ENCODE measurements at regions not wholly inside any gene's neighbourhood (a gene's known extent, or its start where the extent isn't known, plus 50 kb on each side); places are given as distances from the start of the nearest gene placed in this dataset.
"Not testable (repeated sequence)": the region's sequence is repeated elsewhere in the genome, so short reads cannot be mapped to it uniquely, and the experiment has no call there.

GRCh38 chr12:124091835-124092234 lies 118.8 kb downstream of the ZNF664 start:
- no peak overlapping the region for H3K4me3 Mint-ChIP-seq (ENCODE audit: unreplicated experiment)
- no peak for TF ChIP-seq CTCF (IDR thresholded peaks at IDR 0.05)

GRCh38 chr12:124092532-124092931 lies 119.5 kb downstream of the ZNF664 start:
- H3K4me1 Mint-ChIP-seq (ENCODE audit: unreplicated experiment): peaks cover 12% of the 10 kb centered on the region
- H3K36me3 Mint-ChIP-seq (ENCODE audit: unreplicated experiment); H3K9me3 Mint-ChIP-seq (ENCODE audit: unreplicated experiment); DNase-seq (ENCODE audit: extremely low spot score, unreplicated experiment); H3K27ac Mint-ChIP-seq (ENCODE audit: unreplicated experiment); H3K27me3 Mint-ChIP-seq (ENCODE audit: unreplicated experiment); H3K4me3 Mint-ChIP-seq (ENCODE audit: unreplicated experiment): not testable (repeated sequence)

More at GRCh38 chr12:124091835-124092234, 118.8 kb downstream of the ZNF664 start:
- no peak overlapping the region for H3K27ac Mint-ChIP-seq (ENCODE audit: unreplicated experiment)
- peaks cover 5% of the 10 kb centered on the region for H3K27me3 Mint-ChIP-seq (ENCODE audit: unreplicated experiment)
- peaks cover 3% of the 10 kb centered on the region for H3K9me3 Mint-ChIP-seq (ENCODE audit: unreplicated experiment)
- H3K4me1 Mint-ChIP-seq (ENCODE audit: unreplicated experiment): peaks cover 14% of the 10 kb centered on the region
- H3K36me3 Mint-ChIP-seq (ENCODE audit: unreplicated experiment): peaks cover 2% of the 10 kb centered on the region
- DNase-seq (ENCODE audit: extremely low spot score, unreplicated experiment): no peak

- peaks cover 12% of the 10 kb centered on the region for H3K4me1 Mint-ChIP-seq (ENCODE audit: unreplicated experiment)
- H3K36me3 Mint-ChIP-seq (ENCODE audit: unreplicated experiment): peaks cover 2% of the 10 kb centered on the region
- DNase-seq (ENCODE audit: extremely low spot score, unreplicated experiment): no peak
- H3K27ac Mint-ChIP-seq (ENCODE audit: unreplicated experiment): no peak overlapping the region
- H3K27me3 Mint-ChIP-seq (ENCODE audit: unreplicated experiment): peaks cover 17% of the 10 kb centered on the region
- TF ChIP-seq CTCF (IDR thresholded peaks at IDR 0.05): no peak
- no peak overlapping the region for H3K4me3 Mint-ChIP-seq (ENCODE audit: unreplicated experiment)
- peaks cover 3% of the 10 kb centered on the region for H3K9me3 Mint-ChIP-seq (ENCODE audit: unreplicated experiment)
Observed at GRCh38 chr12:124093297-124093696, 120.3 kb downstream of the ZNF664 start.

- Mint-ChIP-seq H3K27me3 (ENCODE audit: unreplicated experiment) (peaks cover 26% of the 10 kb centered on the region), H3K9me3 (ENCODE audit: unreplicated experiment) (peaks cover 3% of the 10 kb centered on the region), H3K4me1 (ENCODE audit: unreplicated experiment) (peaks cover 9% of the 10 kb centered on the region), H3K4me3 (ENCODE audit: unreplicated experiment) (no peak overlapping the region), H3K27ac (ENCODE audit: unreplicated experiment) (no peak overlapping the region), H3K36me3 (ENCODE audit: unreplicated experiment) (peaks cover 2% of the 10 kb centered on the region)
- TF ChIP-seq CTCF (IDR thresholded peaks at IDR 0.05): no peak
- no peak for DNase-seq (ENCODE audit: extremely low spot score, unreplicated experiment)
Observed at GRCh38 chr12:124094188-124094587, 121.2 kb downstream of the ZNF664 start.

DNA sequence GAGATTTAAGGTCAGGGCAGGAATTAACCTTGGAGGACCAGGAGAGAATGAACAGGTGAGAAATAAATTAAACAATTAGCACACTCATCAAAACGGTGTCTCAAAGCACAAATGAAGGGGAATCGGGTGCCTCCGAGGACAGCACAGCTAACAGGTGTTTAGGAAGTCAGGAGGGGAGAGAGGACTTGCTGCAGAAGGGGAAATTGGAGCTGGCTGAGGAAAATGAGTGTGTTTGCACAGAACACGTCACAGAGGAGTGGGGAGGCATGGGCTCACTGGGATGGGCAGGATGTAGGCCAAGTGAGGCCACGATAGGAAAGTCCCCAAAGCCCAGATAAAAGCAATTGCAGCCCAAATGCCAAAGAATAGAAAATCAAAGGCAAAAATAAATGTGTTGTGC lies 121.7 kb downstream of the ZNF664 start:
- H3K4me1 Mint-ChIP-seq (ENCODE audit: unreplicated experiment): peaks cover 9% of the 10 kb centered on the region

More for the DNA sequence above, 121.7 kb downstream of the ZNF664 start:
- H3K36me3 Mint-ChIP-seq (ENCODE audit: unreplicated experiment): peaks cover 2% of the 10 kb centered on the region
- H3K9me3 Mint-ChIP-seq (ENCODE audit: unreplicated experiment): peaks cover 3% of the 10 kb centered on the region
- no peak for TF ChIP-seq CTCF (IDR thresholded peaks at IDR 0.05)
- no peak overlapping the region for H3K4me3 Mint-ChIP-seq (ENCODE audit: unreplicated experiment)
- DNase-seq (ENCODE audit: extremely low spot score, unreplicated experiment): no peak
- H3K27ac Mint-ChIP-seq (ENCODE audit: unreplicated experiment): no peak overlapping the region
- peaks cover 30% of the 10 kb centered on the region for H3K27me3 Mint-ChIP-seq (ENCODE audit: unreplicated experiment)
